GM12878 (cell line): ENCODE measurements at regions not wholly inside any gene's neighbourhood (a gene's known extent, or its start where the extent isn't known, plus 50 kb on each side); places are given as distances from the start of the nearest gene placed in this dataset.

Experiments
- ATAC-seq: fragments of 200-7000 bp; cut with Tn5 transposase; 3 replicates; pipeline ENCODE4 v1.9.1; 2020; ENCODE audit warnings: mild to moderate bottlenecking, moderate library complexity
- BruUV-seq: library from RNA; stranded (reverse); fragments of 400-500 nt; replicated peaks from 2 replicates; lab custom pipeline; 2021; lab: Mats Ljungman, UMichigan
- CTCF ChIA-PET: fragments of 300-600 bp; sonication (Branson Sonifier 250); formaldehyde crosslinking; extraction: SDS; loops from one replicate; lab custom pipeline; 2021; ENCODE audit warnings: inconsistent platforms; lab: Yijun Ruan, JAX
- POLR2A ChIA-PET: fragments of 350-600 bp; formaldehyde crosslinking; extraction: SDS; loops from one replicate; lab custom pipeline; 2021; ENCODE audit warnings: inconsistent platforms; lab: Charles Lee
- RAD21 ChIA-PET: fragments of 300-600 bp; sonication (Branson Sonifier 250); formaldehyde crosslinking; loops from one replicate; lab custom pipeline; 2023; ENCODE audit warnings: antibody characterized with exemption; ENCODE audit not compliant: unreplicated experiment; lab: Charles Lee
- SMC1A ChIA-PET: fragments of 300-600 bp; sonication (Branson Sonifier 250); formaldehyde crosslinking; loops from one replicate; lab custom pipeline; 2023; ENCODE audit not compliant: unreplicated experiment, uncharacterized antibody; lab: Charles Lee
- DNase-seq: peaks from one replicate; pipeline ENCODE4 v3.0.0-alpha.2; 2011; ENCODE audit warnings: low read depth, low spot score
- FAIRE-seq: peaks from 3 replicates; lab custom pipeline; 2011; peaks lifted over from hg19 to GRCh38; lab: Jason Lieb, UNC
- H2AFZ ChIP-seq: 2 replicates; pipeline ENCODE4 v1.6.0; 2011; ENCODE audit warnings: low read depth, low read length, control low read depth; ENCODE audit not compliant: control insufficient read depth
- H3K27ac ChIP-seq: 2 replicates; pipeline ENCODE4 v1.5.1; 2011; ENCODE audit warnings: control low read depth; ENCODE audit not compliant: control insufficient read depth, insufficient read depth
- H3K27me3 ChIP-seq, 2 experiments: replicated peaks in 1 of 2; 2 replicates each; pipeline versions ENCODE4 v1.6.0 to v1.6.1; 2011; ENCODE audit warnings: low read length in 1 of 2; ENCODE audit not compliant: control insufficient read depth in 2 of 2, insufficient read depth in 2 of 2
- H3K36me3 ChIP-seq, 2 experiments: 2 replicates each; pipeline ENCODE4 v1.5.1; 2011; ENCODE audit warnings: low read length in 1 of 2; ENCODE audit not compliant: control insufficient read depth in 2 of 2, insufficient read depth in 2 of 2
- H3K4me1 ChIP-seq: 2 replicates; pipeline ENCODE4 v1.6.1; 2011; ENCODE audit warnings: mild to moderate bottlenecking, low read length, moderate library complexity, mixed read lengths; ENCODE audit not compliant: control insufficient read depth, insufficient read depth
- H3K4me2 ChIP-seq: 2 replicates; pipeline ENCODE4 v1.6.0; 2011; ENCODE audit warnings: control low read depth; ENCODE audit not compliant: control insufficient read depth, insufficient read depth
- H3K4me3 ChIP-seq: fragments of 200-600 bp; sonication (generic); 2 replicates; pipeline ENCODE4 v1.5.1; 2016
- H3K79me2 ChIP-seq: 2 replicates; pipeline ENCODE4 v1.6.0; 2011; ENCODE audit warnings: low read length; ENCODE audit not compliant: control insufficient read depth, insufficient read depth
- H3K9ac ChIP-seq: 2 replicates; pipeline ENCODE4 v1.8.0; 2011; ENCODE audit warnings: low read length, control low read depth, mixed read lengths; ENCODE audit not compliant: control insufficient read depth, insufficient read depth
- H3K9me3 ChIP-seq: replicated peaks from 3 replicates; pipeline ENCODE4 v1.5.1; 2011; ENCODE audit warnings: mild to moderate bottlenecking, low read length; ENCODE audit not compliant: control insufficient read depth, insufficient read depth
- H4K20me1 ChIP-seq: 2 replicates; pipeline ENCODE4 v1.6.0; 2011; ENCODE audit not compliant: control insufficient read depth, insufficient read depth
- ATF7 ChIP-seq: fragments of 450-650 bp; IDR thresholded peaks from 2 replicates; pipeline ENCODE4 v1.6.1; 2016; ENCODE audit warnings: low read depth, mild to moderate bottlenecking
- BMI1 ChIP-seq: fragments of 450-650 bp; IDR thresholded peaks from 2 replicates; pipeline ENCODE4 v1.6.1; 2016; ENCODE audit warnings: mild to moderate bottlenecking, moderate library complexity, borderline replicate concordance
- CREB1 ChIP-seq: IDR thresholded peaks from 2 replicates; pipeline ENCODE4 v1.6.1; 2012; ENCODE audit warnings: low read depth, mild to moderate bottlenecking, inconsistent platforms
- DPF2 ChIP-seq: fragments of 450-650 bp; IDR thresholded peaks from 2 replicates; pipeline ENCODE4 v1.6.1; 2017; ENCODE audit warnings: mild to moderate bottlenecking
- EP300 ChIP-seq, 2 experiments: fragments of 150-350 bp in 1 of 2; IDR thresholded peaks; 2 replicates each; pipeline ENCODE4 v1.6.1; 2011 to 2012; ENCODE audit warnings: low read depth in 2 of 2, low read length in 2 of 2, borderline replicate concordance in 1 of 2, improper control_type of control experiment in 1 of 2, inconsistent platforms in 1 of 2; ENCODE audit not compliant: control insufficient read depth in 1 of 2
- IRF3 ChIP-seq: fragments of 450-650 bp; IDR thresholded peaks from 2 replicates; pipeline ENCODE4 v1.6.1; 2014; ENCODE audit warnings: mild to moderate bottlenecking
- IRF4 ChIP-seq: IDR thresholded peaks from 2 replicates; pipeline ENCODE4 v1.6.1; 2011; ENCODE audit warnings: low read depth, low read length
- JUNB ChIP-seq: IDR thresholded peaks from 2 replicates; pipeline ENCODE4 v1.6.1; 2016; ENCODE audit warnings: antibody characterized with exemption, mild to moderate bottlenecking
- JUND ChIP-seq: IDR thresholded peaks from 2 replicates; pipeline ENCODE4 v1.6.1; 2012; ENCODE audit warnings: low read depth, mild to moderate bottlenecking, low read length, improper control_type of control experiment, moderate library complexity
- MEF2B ChIP-seq: fragments of 450-650 bp; IDR thresholded peaks from 2 replicates; pipeline ENCODE4 v1.6.1; 2018; ENCODE audit warnings: mild to moderate bottlenecking, moderate library complexity; ENCODE audit not compliant: partially characterized antibody, poor library complexity, severe bottlenecking
- MTA2 ChIP-seq: fragments of 450-650 bp; IDR thresholded peaks from 2 replicates; pipeline ENCODE4 v1.6.1; 2016; ENCODE audit warnings: low read depth, mild to moderate bottlenecking, moderate library complexity
- MTA3 ChIP-seq: IDR thresholded peaks from 2 replicates; pipeline ENCODE4 v1.6.1; 2012; ENCODE audit warnings: low read length, inconsistent platforms, borderline replicate concordance
- POLR2AphosphoS5 ChIP-seq: IDR thresholded peaks from 2 replicates; pipeline ENCODE4 v1.6.1; 2011; ENCODE audit warnings: mild to moderate bottlenecking, low read length, inconsistent platforms
- RUNX3 ChIP-seq: IDR thresholded peaks from 2 replicates; pipeline ENCODE4 v1.6.1; 2012; ENCODE audit warnings: low read length, inconsistent platforms
- SMAD1 ChIP-seq: fragments of 450-650 bp; IDR thresholded peaks from 2 replicates; pipeline ENCODE4 v1.6.1; 2018; ENCODE audit warnings: mild to moderate bottlenecking, low read depth; ENCODE audit not compliant: partially characterized antibody
- USF1 ChIP-seq: IDR thresholded peaks from 2 replicates; pipeline ENCODE4 v1.6.1; 2011; ENCODE audit warnings: borderline replicate concordance, low read depth, mild to moderate bottlenecking, moderate library complexity, mixed read lengths, low read length; ENCODE audit not compliant: insufficient read depth; ENCODE audit errors: extremely low read length
- ZBTB40 ChIP-seq: fragments of 450-650 bp; IDR thresholded peaks from 2 replicates; pipeline ENCODE4 v1.6.1; 2016; ENCODE audit warnings: mild to moderate bottlenecking, moderate library complexity, borderline replicate concordance
- ZNF207 ChIP-seq: fragments of 450-650 bp; IDR thresholded peaks from 2 replicates; pipeline ENCODE4 v1.6.1; 2014; ENCODE audit warnings: antibody characterized with exemption, mild to moderate bottlenecking, borderline replicate concordance
- ZNF217 ChIP-seq: fragments of 450-650 bp; IDR thresholded peaks from 2 replicates; pipeline ENCODE4 v1.6.1; 2017; ENCODE audit warnings: antibody characterized with exemption, mild to moderate bottlenecking
- ZNF622 ChIP-seq: fragments of 450-650 bp; IDR thresholded peaks from 2 replicates; pipeline ENCODE4 v1.6.1; 2017; ENCODE audit warnings: mild to moderate bottlenecking, inconsistent platforms
- in situ Hi-C: fragments of 300-500 bp; cut with MboI; formaldehyde crosslinking; loops from 9 replicates; pipeline ENCODE4 v1.14.3; 2018; ENCODE audit warnings: mixed read lengths
- intact Hi-C: fragments of 100-400 bp; cut with micrococcal nuclease; formaldehyde crosslinking; loops from one replicate; pipeline ENCODE4 v1.14.2; 2022; ENCODE audit not compliant: unreplicated experiment

DNA sequence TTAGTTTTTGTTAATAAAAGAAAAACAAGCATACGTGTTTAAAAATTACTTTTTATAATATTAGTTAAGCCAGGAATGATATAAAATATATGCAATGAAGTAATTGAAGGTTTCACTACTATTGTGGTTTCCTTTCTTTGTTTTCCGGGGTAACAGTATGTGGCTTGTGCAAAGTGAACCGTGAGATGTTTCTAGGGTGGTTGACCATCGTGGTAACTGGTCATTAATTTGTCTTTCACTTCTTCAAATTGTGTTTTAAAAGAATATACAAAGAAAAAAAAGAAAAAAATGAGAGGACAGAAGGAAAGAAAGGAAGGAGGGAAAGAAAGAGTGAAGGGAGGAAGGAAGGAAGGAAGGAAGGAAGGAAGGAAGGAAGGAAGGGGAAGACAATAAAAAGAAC is 330.1 kb upstream of the CPXCR1 start (continued):
- TF ChIP-seq USF1 (no peak), POLR2AphosphoS5 (no peak), SMAD1 (no peak), JUNB (no peak), ATF7 (0 out of 2 replicates have a peak, but pooled peaks have one; percentile 40), RUNX3 (0 out of 2 replicates have a peak, but pooled peaks have one; percentile 25), MTA3 (no peak)

- ChIA-PET CTCF (no interaction called here), POLR2A (no interaction called here), RAD21 (no interaction called here), SMC1A (no interaction called here)
- no peak overlapping the region for H2AFZ ChIP-seq
- H3K4me3 ChIP-seq: no peak overlapping the region
- H3K79me2 ChIP-seq: no peaks in the 10 kb centered on the region
- ATAC-seq (peak; percentile 81), DNase-seq (no peak), FAIRE-seq (no peak)
- no peak overlapping the region for H3K27ac ChIP-seq
- no peaks in the 10 kb centered on the region for H3K27me3 ChIP-seq
- no peak overlapping the region for H3K9ac ChIP-seq
- no peaks in the 10 kb centered on the region for H3K36me3 ChIP-seq
- H3K4me2 ChIP-seq: no peak overlapping the region
- no peaks in the 10 kb centered on the region for H3K4me1 ChIP-seq
- H3K9me3 ChIP-seq: no peaks in the 10 kb centered on the region
- H4K20me1 ChIP-seq: no peaks in the 10 kb centered on the region
- intact Hi-C loops (loop anchor here (10.0 kb wide), 1 partner anchor 191 kb away; no protein-coding TSS in a partner anchor), in situ Hi-C loops (no loop called here)
- no TSS peak for BruUV-seq
- TF ChIP-seq MTA2: peak; percentile 74
- TF ChIP-seq DPF2: peak; percentile 86
- peak; percentile 68; the same call in 1 of the 2 replicates for TF ChIP-seq BMI1
- no peak for TF ChIP-seq ZNF622
- TF ChIP-seq MEF2B: peak; percentile 43
- TF ChIP-seq CREB1: no peak
- no peak for TF ChIP-seq IRF4
- peak in 1 of 2 experiments; percentile 15; a peak in 1 of 4 replicates for TF ChIP-seq EP300 (IDR thresholded peaks at IDR 0.05; ENCODE audit: borderline replicate concordance in 1 of 2, control insufficient read depth in 1 of 2, low read depth in 2 of 2, low read length in 2 of 2)
- TF ChIP-seq ZNF217: peak; percentile 54; the same call in 1 of the 2 replicates
- no peak for TF ChIP-seq ZNF207
- TF ChIP-seq ZBTB40: peak; percentile 26; the same call in 1 of the 2 replicates
- no peak; the same call in 1 of the 2 replicates for TF ChIP-seq JUND
- no peak for TF ChIP-seq IRF3
- TF ChIP-seq RUNX3: no peak
Observed at GRCh38 chrX:88424071-88424470, 323.0 kb upstream of the CPXCR1 start.
